Omental fat pad (tissue), 3 donors: ENCODE measurements at regions not wholly inside any gene's neighbourhood (a gene's known extent, or its start where the extent isn't known, plus 50 kb on each side); places are given as distances from the start of the nearest gene placed in this dataset.

ENCODE experiments used
- ATAC-seq: fragments of 150-250 bp; one replicate; pipeline ENCODE4 v1.9.1; 2016; ENCODE audit warnings: mild to moderate bottlenecking, moderate library complexity; ENCODE audit not compliant: low FRiP score
- DNase-seq: peaks from one replicate; pipeline ENCODE4 v3.0.0-alpha.2; 2019; ENCODE audit warnings: low spot score
- CTCF ChIP-seq, 3 donors: fragments of 450-650 bp; IDR thresholded peaks; one replicate each; pipeline ENCODE4 v1.5.1; 2016 to 2017; ENCODE audit warnings: antibody characterized with exemption in 3 of 3, mild to moderate bottlenecking in 3 of 3, moderate library complexity in 2 of 3

- DNase-seq, result no peak
- ATAC-seq, result no peak
- TF ChIP-seq CTCF (IDR thresholded peaks at IDR 0.05), result no peak
These were observed 192.2 kb upstream of the TBX20 start for GRCh38 chr7:35446091-35446490.

- ATAC-seq (no peak), DNase-seq (no peak)
- TF ChIP-seq CTCF (IDR thresholded peaks at IDR 0.05), result no peak
These were observed 183.8 kb upstream of the TBX20 start for GRCh38 chr7:35437619-35438275.

- TF ChIP-seq CTCF (IDR thresholded peaks at IDR 0.05), result no peak
- DNase-seq, result no peak
- ATAC-seq, result no peak
These were observed 182.6 kb upstream of the TBX20 start for GRCh38 chr7:35436452-35436851.

- no peak for ATAC-seq
- no peak for DNase-seq
- no peak for TF ChIP-seq CTCF (IDR thresholded peaks at IDR 0.05)
These were observed 176.8 kb upstream of the TBX20 start for GRCh38 chr7:35430547-35431153.

- DNase-seq (no peak), ATAC-seq (no peak)
- no peak for TF ChIP-seq CTCF (IDR thresholded peaks at IDR 0.05)
These were observed 171.1 kb upstream of the TBX20 start for GRCh38 chr7:35424869-35425495.

- ATAC-seq (no peak), DNase-seq (no peak)
- TF ChIP-seq CTCF (IDR thresholded peaks at IDR 0.05), result no peak
These were observed 170.5 kb upstream of the TBX20 start for GRCh38 chr7:35424440-35424839.

GRCh38 chr7:35422715-35423114 is 168.8 kb upstream of the TBX20 start:
- no peak for DNase-seq
- no peak for ATAC-seq

More at GRCh38 chr7:35422715-35423114, 168.8 kb upstream of the TBX20 start:
- no peak for TF ChIP-seq CTCF (IDR thresholded peaks at IDR 0.05)
